Spleen (tissue), 7 donors: ENCODE measurements at regions not wholly inside any gene's neighbourhood (a gene's known extent, or its start where the extent isn't known, plus 50 kb on each side); places are given as distances from the start of the nearest gene placed in this dataset.

Experiments used
- CTCF ChIP-seq, 11 experiments: fragments of 200-600 bp in 7 of 11; fragments of 450-650 bp in 4 of 11; sonication (generic) in 4 of 11; IDR thresholded peaks in 8 of 11; conservative IDR thresholded peaks in 3 of 11; 1 replicate in 7 of 11; 2 replicates in 4 of 11; pipeline versions ENCODE4 v1.4.0 to v1.8.0; 2016 to 2021; ENCODE audit warnings: antibody characterized with exemption in 11 of 11, inconsistent platforms in 4 of 11, mild to moderate bottlenecking in 1 of 11
- POLR2A ChIP-seq, 3 donors: fragments of 450-650 bp; IDR thresholded peaks; one replicate each; pipeline ENCODE4 v1.5.1; 2017; ENCODE audit warnings: antibody characterized with exemption in 3 of 3, mild to moderate bottlenecking in 1 of 3
- POLR2AphosphoS5 ChIP-seq, 3 donors: sonication (generic); formaldehyde crosslinking; IDR thresholded peaks; one replicate each; pipeline ENCODE4 v1.5.1; 2017; ENCODE audit warnings: antibody characterized with exemption in 3 of 3
- donor health status: DM: no; HTN: no; CAD: no; lungs with moderate emphysema.
- donor health status: DM: no; HTN: no; CAD: no.
- donor health status: DM: no; HTN: no; CAD: no.

GRCh38 chr3:106093616-106094015 lies 224.8 kb upstream of the CBLB start:
- TF ChIP-seq CTCF (IDR thresholded peaks at IDR 0.05 in 8 of 11, conservative IDR thresholded peaks at IDR 0.05 in 3 of 11) = no peak
- no peak for TF ChIP-seq POLR2AphosphoS5 (IDR thresholded peaks at IDR 0.05)
- TF ChIP-seq POLR2A (IDR thresholded peaks at IDR 0.05) = no peak
